GM23338 (cell line): ENCODE measurements at regions not wholly inside any gene's neighbourhood (a gene's known extent, or its start where the extent isn't known, plus 50 kb on each side); places are given as distances from the start of the nearest gene placed in this dataset.
A peak's percentile ranks its signal among the peaks of the same experiment; 100 is the strongest.

ENCODE experiments used
- ATAC-seq: fragments of 200-7000 bp; cut with Tn5 transposase; 3 replicates; pipeline ENCODE4 v1.9.1; 2020
- DNase-seq: peaks from one replicate; pipeline ENCODE4 v3.0.0-alpha.2; 2015; ENCODE audit warnings: low spot score
- H2AFZ ChIP-seq: fragments of 200-600 bp; sonication (generic); 2 replicates; pipeline ENCODE4 v1.8.0; 2016; ENCODE audit warnings: antibody characterized with exemption, mild to moderate bottlenecking, moderate library complexity
- H3F3A ChIP-seq: fragments of 200-600 bp; sonication (generic); replicated peaks from 2 replicates; pipeline ENCODE4 v1.8.0; 2017; ENCODE audit warnings: antibody characterized with exemption, mixed run types, low read depth
- H3K27ac ChIP-seq: fragments of 200-600 bp; sonication (generic); 2 replicates; pipeline ENCODE4 v1.6.1; 2016; ENCODE audit warnings: low read depth
- H3K27me3 ChIP-seq: fragments of 200-600 bp; sonication (generic); 2 replicates; pipeline ENCODE4 v1.8.0; 2016; ENCODE audit warnings: mild to moderate bottlenecking, mixed run types, moderate library complexity; ENCODE audit not compliant: insufficient read depth
- H3K36me3 ChIP-seq: fragments of 200-600 bp; sonication (generic); 2 replicates; pipeline ENCODE4 v1.8.0; 2016; ENCODE audit warnings: mild to moderate bottlenecking; ENCODE audit not compliant: insufficient read depth
- H3K4me1 ChIP-seq: fragments of 200-600 bp; sonication (generic); 2 replicates; pipeline ENCODE4 v1.8.0; 2016; ENCODE audit warnings: mild to moderate bottlenecking, moderate library complexity; ENCODE audit not compliant: insufficient read depth
- H3K4me2 ChIP-seq: fragments of 200-600 bp; sonication (generic); 2 replicates; pipeline ENCODE4 v1.7.1; 2017; ENCODE audit warnings: mixed run types
- H3K4me3 ChIP-seq: fragments of 200-600 bp; sonication (generic); 2 replicates; pipeline ENCODE4 v1.6.1; 2016; ENCODE audit warnings: mixed run types
- H3K79me2 ChIP-seq: fragments of 200-600 bp; sonication (generic); replicated peaks from 2 replicates; pipeline ENCODE4 v1.8.0; 2017; ENCODE audit warnings: mild to moderate bottlenecking; ENCODE audit not compliant: insufficient read depth
- H3K9me2 ChIP-seq: fragments of 200-600 bp; sonication (generic); 2 replicates; pipeline ENCODE4 v1.8.0; 2017; ENCODE audit not compliant: insufficient read depth
- H4K20me1 ChIP-seq: fragments of 200-600 bp; sonication (generic); replicated peaks from 2 replicates; pipeline ENCODE4 v1.8.0; 2017; ENCODE audit warnings: mild to moderate bottlenecking; ENCODE audit not compliant: insufficient read depth
- H3K27ac Mint-ChIP-seq: 2 replicates; pipeline ENCODE4 v1.8.0; 2020; ENCODE audit warnings: inconsistent platforms, mild to moderate bottlenecking, moderate library complexity, mixed read lengths
- H3K27me3 Mint-ChIP-seq: 3 replicates; pipeline ENCODE4 v1.8.0; 2022; ENCODE audit warnings: low read depth, mild to moderate bottlenecking, moderate library complexity, mixed read lengths, inconsistent platforms; ENCODE audit not compliant: insufficient read depth, poor library complexity
- H3K36me3 Mint-ChIP-seq: 3 replicates; pipeline ENCODE4 v1.8.0; 2021; ENCODE audit warnings: low read depth, mild to moderate bottlenecking, inconsistent platforms, moderate library complexity, mixed read lengths
- H3K4me1 Mint-ChIP-seq: 3 replicates; pipeline ENCODE4 v1.8.0; 2020; ENCODE audit warnings: mild to moderate bottlenecking, inconsistent platforms, mixed read lengths
- H3K4me3 Mint-ChIP-seq: 3 replicates; pipeline ENCODE4 v1.8.0; 2021; ENCODE audit warnings: moderate library complexity, mild to moderate bottlenecking, inconsistent platforms, mixed read lengths
- H3K9me3 Mint-ChIP-seq: 3 replicates; pipeline ENCODE4 v1.8.0; 2020; ENCODE audit warnings: moderate library complexity, mild to moderate bottlenecking, inconsistent platforms, mixed read lengths
- EZH2 ChIP-seq: fragments of 200-600 bp; sonication (generic); IDR thresholded peaks from one replicate; pipeline ENCODE4 v1.8.0; 2017; ENCODE audit warnings: antibody characterized with exemption, mild to moderate bottlenecking, low read depth; ENCODE audit not compliant: unreplicated experiment
- NANOG ChIP-seq: IDR thresholded peaks from 2 replicates; pipeline ENCODE4 v1.6.1; 2016; ENCODE audit warnings: antibody characterized with exemption, borderline replicate concordance
- REST ChIP-seq: IDR thresholded peaks from one replicate; pipeline ENCODE4 v1.6.1; 2018; ENCODE audit warnings: antibody characterized with exemption; ENCODE audit not compliant: unreplicated experiment
- STAT1 ChIP-seq: IDR thresholded peaks from one replicate; pipeline ENCODE4 v1.6.1; 2016; ENCODE audit warnings: antibody characterized with exemption; ENCODE audit not compliant: unreplicated experiment
- ZNF114 ChIP-seq: fragments of 250-450 bp; sonication (Bioruptor Pico); IDR thresholded peaks from 2 replicates; pipeline ENCODE4 v1.5.0; 2020; ENCODE audit warnings: mild to moderate bottlenecking, moderate library complexity
- TF ChIP-seq, protein P1 (sequence below), 2 experiments: fragments of 200-600 bp in 1 of 2; sonication (generic) in 1 of 2; conservative IDR thresholded peaks; 2 replicates each; pipeline versions ENCODE4 v1.5.1 to v1.6.1; 2016 to 2017; ENCODE audit warnings: antibody characterized with exemption in 2 of 2, low read depth in 2 of 2, mild to moderate bottlenecking in 2 of 2, moderate library complexity in 1 of 2
- TF ChIP-seq, protein P2 (sequence below): IDR thresholded peaks from 2 replicates; pipeline ENCODE4 v1.6.1; 2016; ENCODE audit warnings: antibody characterized with exemption

- H3K9me2 ChIP-seq = no peaks in the 10 kb centered on the region
- H3K4me1 Mint-ChIP-seq = peaks cover 22% of the 10 kb centered on the region
- ATAC-seq = no peak
- peak overlapping the region; percentile 35; the same call in 1 of the 2 replicates for H3K27ac Mint-ChIP-seq
- H3K27me3 ChIP-seq = no peaks in the 10 kb centered on the region
- no peak overlapping the region for H3K4me3 ChIP-seq
- H3K36me3 ChIP-seq = peaks cover 6% of the 10 kb centered on the region; the same call in 1 of the 2 replicates
- no peak overlapping the region for H3K4me2 ChIP-seq
- no peak overlapping the region for H3K27ac ChIP-seq
- H3K4me1 ChIP-seq = peaks cover 24% of the 10 kb centered on the region
- H3K79me2 ChIP-seq = no peaks in the 10 kb centered on the region
- H4K20me1 ChIP-seq = no peaks in the 10 kb centered on the region
- no peaks in the 10 kb centered on the region for H3F3A ChIP-seq
- DNase-seq = no peak
- TF ChIP-seq, protein P1, sequence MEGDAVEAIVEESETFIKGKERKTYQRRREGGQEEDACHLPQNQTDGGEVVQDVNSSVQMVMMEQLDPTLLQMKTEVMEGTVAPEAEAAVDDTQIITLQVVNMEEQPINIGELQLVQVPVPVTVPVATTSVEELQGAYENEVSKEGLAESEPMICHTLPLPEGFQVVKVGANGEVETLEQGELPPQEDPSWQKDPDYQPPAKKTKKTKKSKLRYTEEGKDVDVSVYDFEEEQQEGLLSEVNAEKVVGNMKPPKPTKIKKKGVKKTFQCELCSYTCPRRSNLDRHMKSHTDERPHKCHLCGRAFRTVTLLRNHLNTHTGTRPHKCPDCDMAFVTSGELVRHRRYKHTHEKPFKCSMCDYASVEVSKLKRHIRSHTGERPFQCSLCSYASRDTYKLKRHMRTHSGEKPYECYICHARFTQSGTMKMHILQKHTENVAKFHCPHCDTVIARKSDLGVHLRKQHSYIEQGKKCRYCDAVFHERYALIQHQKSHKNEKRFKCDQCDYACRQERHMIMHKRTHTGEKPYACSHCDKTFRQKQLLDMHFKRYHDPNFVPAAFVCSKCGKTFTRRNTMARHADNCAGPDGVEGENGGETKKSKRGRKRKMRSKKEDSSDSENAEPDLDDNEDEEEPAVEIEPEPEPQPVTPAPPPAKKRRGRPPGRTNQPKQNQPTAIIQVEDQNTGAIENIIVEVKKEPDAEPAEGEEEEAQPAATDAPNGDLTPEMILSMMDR (conservative IDR thresholded peaks at IDR 0.05; ENCODE audit: low read depth in 2 of 2) = no peak
- TF ChIP-seq EZH2 (no peak), STAT1 (no peak), NANOG (no peak), ZNF114 (CRISPR knock-in tag) (no peak), REST (no peak)
- TF ChIP-seq, protein P2, sequence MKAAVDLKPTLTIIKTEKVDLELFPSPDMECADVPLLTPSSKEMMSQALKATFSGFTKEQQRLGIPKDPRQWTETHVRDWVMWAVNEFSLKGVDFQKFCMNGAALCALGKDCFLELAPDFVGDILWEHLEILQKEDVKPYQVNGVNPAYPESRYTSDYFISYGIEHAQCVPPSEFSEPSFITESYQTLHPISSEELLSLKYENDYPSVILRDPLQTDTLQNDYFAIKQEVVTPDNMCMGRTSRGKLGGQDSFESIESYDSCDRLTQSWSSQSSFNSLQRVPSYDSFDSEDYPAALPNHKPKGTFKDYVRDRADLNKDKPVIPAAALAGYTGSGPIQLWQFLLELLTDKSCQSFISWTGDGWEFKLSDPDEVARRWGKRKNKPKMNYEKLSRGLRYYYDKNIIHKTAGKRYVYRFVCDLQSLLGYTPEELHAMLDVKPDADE = no peak
- H3K27me3 Mint-ChIP-seq = no peaks in the 10 kb centered on the region
- H2AFZ ChIP-seq = no peak overlapping the region
- peaks cover 10% of the 10 kb centered on the region for H3K9me3 Mint-ChIP-seq
- no peak overlapping the region for H3K4me3 Mint-ChIP-seq
- H3K36me3 Mint-ChIP-seq = peaks cover 14% of the 10 kb centered on the region
Observed at GRCh38 chr10:53430127-53430891, 657.7 kb upstream of the MBL2 start.
